Right cardiac atrium (tissue), 5 donors: ENCODE measurements at regions not wholly inside any gene's neighbourhood (a gene's known extent, or its start where the extent isn't known, plus 50 kb on each side); places are given as distances from the start of the nearest gene placed in this dataset.
A peak's percentile ranks its signal among the peaks of the same experiment; 100 is the strongest.

ENCODE experiments used
- ATAC-seq, 2 donors: fragments of 200-7000 bp; cut with Tn5 transposase; one replicate each; pipeline versions ENCODE4 v1.8.0 to v1.9.1; 2020; ENCODE audit warnings: moderate library complexity in 2 of 2, mild to moderate bottlenecking in 1 of 2
- DNase-seq, 3 donors: peaks; one replicate each; pipeline ENCODE4 v3.0.0-alpha.2; 2020
- H3K27ac ChIP-seq: one replicate; pipeline ENCODE4 v1.5.1; 2013; ENCODE audit warnings: mild to moderate bottlenecking, low read length, control low read depth, moderate library complexity
- H3K27me3 ChIP-seq: one replicate; pipeline ENCODE4 v1.6.1; 2013; ENCODE audit not compliant: control insufficient read depth, insufficient read depth
- H3K4me1 ChIP-seq: one replicate; pipeline ENCODE4 v1.6.1; 2013; ENCODE audit warnings: low read length; ENCODE audit not compliant: control insufficient read depth, insufficient read depth
- H3K4me3 ChIP-seq: one replicate; pipeline ENCODE4 v1.5.1; 2013; ENCODE audit warnings: low read length, control low read depth
- H3K9me3 ChIP-seq: one replicate; pipeline ENCODE4 v1.6.1; 2013; ENCODE audit warnings: low read length; ENCODE audit not compliant: control insufficient read depth
- WGBS: extraction: QIAGEN DNeasy Blood & Tissue Kit; methylation state at CpG from one replicate; pipeline ENCODE4 v1.1.7; 2013; 5-methylcytosine and 5-hydroxymethylcytosine counted together
- intact Hi-C, 4 donors: fragments of 100-400 bp; cut with DNase I; formaldehyde crosslinking; loops; one replicate each; pipeline versions ENCODE4 v1.11.0 to v1.14.0; 2022 to 2023
- donor health status: healthy with polysubstance abuse.
- donor health status: DM: no; HTN: yes; CAD: no.
- donor health status: DM: no; HTN: no; CAD: no.
- donor health status: DM: no; HTN: yes; CAD: no; lungs with severe emphysema.
- donor health status: DM: yes; HTN: yes; CAD: no.

DNA sequence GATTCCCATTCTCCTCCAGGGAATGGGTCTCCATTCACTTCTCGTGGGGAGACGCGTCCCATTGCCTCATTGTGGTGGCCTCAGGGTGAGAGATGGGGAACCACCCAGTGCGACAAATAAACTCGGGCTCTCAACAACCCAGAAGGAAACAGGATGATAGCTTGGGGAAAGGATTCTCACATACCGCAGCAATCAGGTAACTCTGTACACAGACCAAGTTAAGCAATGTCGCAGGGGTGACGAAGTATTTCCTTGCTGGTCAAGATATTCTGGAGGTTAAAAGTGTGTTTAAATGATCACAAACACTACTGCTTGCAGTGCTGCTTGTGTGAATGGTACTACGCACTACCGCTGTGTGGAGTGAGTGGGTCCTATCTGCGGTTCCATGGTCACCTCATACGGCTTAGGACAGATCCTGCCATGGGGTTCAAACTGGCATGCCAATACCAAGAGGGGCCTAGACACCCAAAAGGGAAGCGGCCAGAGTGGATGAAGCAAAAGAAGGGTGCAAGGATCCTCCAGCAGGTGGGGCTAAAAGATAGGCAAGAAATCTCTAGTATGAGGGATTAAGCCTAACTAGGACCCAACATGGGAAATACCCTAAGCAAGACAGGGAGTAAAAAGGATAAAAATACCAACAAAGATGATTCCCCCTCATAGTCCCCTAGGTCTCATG, 143.8 kb upstream of the TMEM106B start:
- no peaks in the 10 kb centered on the region for H3K9me3 ChIP-seq
- intact Hi-C loops: loop anchor here in 3 of 4 donors (5.0 to 10.0 kb wide), 2 partner anchors 255 to 258 kb away; no protein-coding TSS in a partner anchor
- H3K4me1 ChIP-seq: no peaks in the 10 kb centered on the region
- DNase-seq (peak in 1 of 3 donors; percentile 33), ATAC-seq (peak; percentile 51 to 53)
- no peak overlapping the region for H3K27ac ChIP-seq
- no peak overlapping the region for H3K4me3 ChIP-seq
- H3K27me3 ChIP-seq: no peaks in the 10 kb centered on the region
- 72% methylated on average over 13 of the region's 13 CpGs for WGBS

DNA sequence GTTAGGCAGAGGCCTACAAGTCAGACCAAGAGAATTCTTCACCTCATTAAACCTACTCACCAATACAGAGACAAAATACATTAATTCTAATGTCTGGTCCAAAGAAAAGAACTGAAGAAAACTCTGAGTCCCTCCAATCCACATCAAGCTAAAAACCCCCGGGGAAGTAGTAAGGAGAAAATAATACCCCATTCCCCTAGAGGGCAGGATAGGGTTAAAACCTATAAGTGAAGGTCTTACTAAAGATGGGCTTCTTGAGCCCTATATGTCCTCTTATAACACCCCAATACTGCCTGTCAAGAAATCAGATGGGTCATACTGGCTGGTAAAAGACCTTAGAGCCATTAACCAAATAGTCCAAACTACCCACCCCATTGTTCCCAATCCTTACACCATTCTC, 141.3 kb upstream of the TMEM106B start:
- intact Hi-C loops: loop anchor here in 3 of 4 donors (5.0 to 10.0 kb wide), 2 partner anchors 253 to 255 kb away; no protein-coding TSS in a partner anchor
- Histone ChIP-seq H3K27me3 (no peaks in the 10 kb centered on the region), H3K9me3 (no peaks in the 10 kb centered on the region), H3K4me1 (no peaks in the 10 kb centered on the region), H3K27ac (no peak overlapping the region), H3K4me3 (no peak overlapping the region)
- no peak for DNase-seq
- ATAC-seq: no peak
- WGBS: 85% methylated on average over 1 of the region's 1 CpG

DNA sequence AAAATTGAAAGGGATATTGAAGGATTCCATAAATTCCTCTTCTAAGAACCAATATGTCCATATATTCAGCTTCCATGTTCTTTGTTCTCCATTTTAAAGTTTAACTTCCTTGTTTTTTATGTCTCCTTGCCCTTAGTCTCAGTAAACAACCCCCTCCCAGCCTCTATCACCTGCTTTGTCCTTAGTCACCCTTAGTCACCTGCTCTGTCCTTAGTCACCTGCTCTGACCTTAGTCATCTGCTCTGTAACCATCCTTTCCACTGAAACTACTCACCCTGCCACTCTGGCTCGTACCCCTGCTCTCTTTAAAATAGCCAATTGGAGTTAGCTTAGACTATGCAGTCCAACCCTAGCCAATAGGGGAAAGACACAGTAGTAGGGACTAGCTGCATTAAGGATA, 136.2 kb upstream of the TMEM106B start:
- DNase-seq: no peak
- ATAC-seq: no peak

DNA sequence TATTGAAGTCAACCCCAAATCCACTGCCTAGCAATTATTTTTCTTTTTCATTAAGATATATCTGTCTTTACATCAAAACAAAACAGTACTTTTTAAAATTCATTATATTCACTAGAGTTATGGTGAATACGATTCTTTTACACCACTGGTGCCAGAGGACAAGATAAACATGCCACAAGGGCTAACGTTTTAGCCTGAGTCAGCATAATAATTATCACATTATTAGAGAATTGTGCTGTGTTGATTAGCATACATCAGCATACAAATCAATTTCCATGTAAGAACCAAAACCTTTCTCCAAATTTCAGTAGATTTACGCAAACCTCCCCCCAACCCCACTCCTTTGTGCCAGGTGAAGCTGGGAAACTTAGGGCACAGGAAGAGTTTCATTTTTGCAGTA, 131.1 kb upstream of the TMEM106B start:
- Histone ChIP-seq H3K4me3 (no peak overlapping the region), H3K9me3 (no peaks in the 10 kb centered on the region), H3K27ac (no peak overlapping the region), H3K4me1 (no peaks in the 10 kb centered on the region), H3K27me3 (no peaks in the 10 kb centered on the region)
- DNase-seq: no peak
- intact Hi-C loops: no loop called here
- WGBS: 61% methylated on average over 3 of the region's 3 CpGs
- no peak for ATAC-seq

More for the DNA sequence above, 136.2 kb upstream of the TMEM106B start:
- intact Hi-C loops: no loop called here
- Histone ChIP-seq H3K27ac (no peak overlapping the region), H3K9me3 (no peaks in the 10 kb centered on the region), H3K4me1 (no peaks in the 10 kb centered on the region), H3K4me3 (no peak overlapping the region), H3K27me3 (no peaks in the 10 kb centered on the region)
- 68% methylated on average over 1 of the region's 1 CpG for WGBS

DNA sequence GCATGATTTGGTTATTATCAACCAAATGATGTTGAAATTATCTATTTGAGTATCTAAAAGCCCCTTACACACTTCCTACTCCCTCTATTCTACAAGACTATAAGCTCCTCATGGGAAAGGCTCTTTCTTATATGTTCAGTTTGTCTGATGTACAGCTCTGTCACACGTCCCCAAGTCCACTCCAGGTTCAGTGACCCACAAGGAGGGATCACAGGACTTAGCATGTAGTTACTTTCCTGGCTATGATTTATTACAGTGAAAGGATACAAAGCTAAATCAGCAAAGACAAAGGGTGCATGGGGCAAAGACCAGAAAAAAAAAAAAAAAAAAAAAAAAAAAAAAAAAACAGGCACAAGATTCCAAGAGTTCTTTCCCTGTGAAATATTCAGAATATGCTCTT, 125.6 kb upstream of the TMEM106B start:
- H3K9me3 ChIP-seq: no peaks in the 10 kb centered on the region
- ATAC-seq: no peak
- DNase-seq: no peak
- H3K27ac ChIP-seq: no peak overlapping the region
- intact Hi-C loops: no loop called here
- H3K4me3 ChIP-seq: no peak overlapping the region
- no peaks in the 10 kb centered on the region for H3K27me3 ChIP-seq
- no peaks in the 10 kb centered on the region for H3K4me1 ChIP-seq
- 57% methylated on average over 1 of the region's 1 CpG for WGBS

DNA sequence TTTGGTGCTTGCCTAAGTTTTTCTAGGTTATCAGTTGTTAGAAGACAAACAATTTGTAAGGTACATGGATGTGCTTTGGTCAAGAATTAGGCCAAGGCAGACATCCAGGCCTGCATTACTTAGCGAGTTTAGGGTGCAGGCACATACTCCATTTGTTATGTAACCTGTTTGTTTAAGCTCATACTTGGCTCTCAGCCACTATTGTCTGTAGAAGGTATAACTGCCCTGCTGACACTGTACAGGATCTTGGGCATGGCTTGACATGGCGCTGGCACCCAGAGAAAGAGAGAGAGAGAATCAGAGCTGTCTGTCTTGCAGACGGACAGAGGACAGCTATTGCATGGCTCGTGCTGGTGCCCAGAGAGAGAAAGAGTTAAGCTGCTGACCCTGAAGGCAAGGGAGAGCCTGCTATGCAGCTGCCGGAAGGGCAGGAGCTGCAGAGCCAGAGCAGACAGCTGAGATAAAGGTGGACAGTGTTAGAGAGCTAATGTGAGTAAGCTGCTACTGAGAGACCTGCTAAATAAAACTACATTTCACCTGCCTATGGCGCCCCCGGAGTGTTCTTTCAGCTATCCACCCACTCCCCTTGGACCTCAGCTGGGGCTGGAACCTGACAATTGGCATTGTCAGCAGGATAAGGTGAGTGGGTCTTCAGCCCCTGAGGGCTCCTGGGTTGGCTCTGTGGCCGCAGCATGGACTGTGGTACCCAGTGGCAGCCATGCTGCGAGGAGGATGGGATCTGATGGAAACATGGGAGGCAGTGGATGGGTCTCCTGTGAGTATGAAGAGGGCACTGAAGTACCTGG, 120.9 kb upstream of the TMEM106B start:
- DNase-seq (no peak), ATAC-seq (no peak)
- Histone ChIP-seq H3K4me1 (no peaks in the 10 kb centered on the region), H3K9me3 (no peaks in the 10 kb centered on the region), H3K27ac (no peak overlapping the region), H3K27me3 (no peaks in the 10 kb centered on the region), H3K4me3 (no peak overlapping the region)
- WGBS: 61% methylated on average over 9 of the region's 9 CpGs
- intact Hi-C loops: no loop called here

DNA sequence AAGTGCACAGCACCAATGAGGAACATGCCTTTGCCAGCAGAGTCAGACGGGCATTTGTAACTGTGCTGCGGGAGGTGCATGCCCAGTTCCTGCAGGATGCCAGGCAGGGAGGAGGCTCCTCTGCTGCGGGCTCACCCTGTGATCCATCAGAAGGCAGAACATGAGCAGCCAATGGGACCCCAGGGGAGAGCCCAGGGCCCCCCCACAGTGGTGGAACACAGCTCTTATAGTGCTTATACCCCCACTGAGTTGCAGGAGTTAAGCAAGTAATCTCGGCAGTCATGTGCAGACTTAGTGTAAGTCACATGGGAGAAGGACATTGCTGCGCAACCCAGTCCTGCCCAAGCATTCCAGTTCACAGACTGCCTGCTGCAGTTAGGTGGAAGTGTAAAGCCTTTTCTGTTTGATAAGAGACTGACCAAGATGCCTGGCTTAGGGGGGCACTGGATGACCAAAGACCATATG, 120.3 kb upstream of the TMEM106B start:
- Histone ChIP-seq H3K27ac (no peak overlapping the region), H3K27me3 (no peaks in the 10 kb centered on the region), H3K4me3 (no peak overlapping the region), H3K4me1 (no peaks in the 10 kb centered on the region), H3K9me3 (no peaks in the 10 kb centered on the region)
- DNase-seq (no peak), ATAC-seq (no peak)
- intact Hi-C loops: no loop called here
- WGBS: 74% methylated on average over 5 of the region's 5 CpGs

DNA sequence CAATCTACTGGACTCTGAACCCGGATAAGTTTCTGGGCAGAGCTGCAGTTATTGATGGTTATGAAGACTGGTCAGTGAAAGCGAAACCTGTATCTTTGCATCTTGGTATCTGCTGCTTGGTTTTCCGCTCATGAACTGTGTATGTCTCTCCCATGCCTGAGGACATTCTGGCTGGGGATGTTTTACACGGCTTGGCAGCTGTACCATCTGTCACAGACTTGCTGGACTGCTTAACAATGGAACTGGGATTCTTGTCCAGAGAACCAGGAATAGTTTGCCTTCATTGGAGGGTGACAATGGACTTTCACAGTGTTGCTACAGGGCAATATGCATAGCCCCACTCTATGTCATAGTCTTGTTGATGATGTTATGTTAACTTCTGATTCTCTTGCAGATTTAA, 119.9 kb upstream of the TMEM106B start:
- intact Hi-C loops: no loop called here
- Histone ChIP-seq H3K27me3 (no peaks in the 10 kb centered on the region), H3K9me3 (no peaks in the 10 kb centered on the region), H3K4me1 (no peaks in the 10 kb centered on the region), H3K27ac (no peak overlapping the region), H3K4me3 (no peak overlapping the region)
- no peak for DNase-seq
- no peak for ATAC-seq
- 76% methylated on average over 4 of the region's 4 CpGs for WGBS

DNA sequence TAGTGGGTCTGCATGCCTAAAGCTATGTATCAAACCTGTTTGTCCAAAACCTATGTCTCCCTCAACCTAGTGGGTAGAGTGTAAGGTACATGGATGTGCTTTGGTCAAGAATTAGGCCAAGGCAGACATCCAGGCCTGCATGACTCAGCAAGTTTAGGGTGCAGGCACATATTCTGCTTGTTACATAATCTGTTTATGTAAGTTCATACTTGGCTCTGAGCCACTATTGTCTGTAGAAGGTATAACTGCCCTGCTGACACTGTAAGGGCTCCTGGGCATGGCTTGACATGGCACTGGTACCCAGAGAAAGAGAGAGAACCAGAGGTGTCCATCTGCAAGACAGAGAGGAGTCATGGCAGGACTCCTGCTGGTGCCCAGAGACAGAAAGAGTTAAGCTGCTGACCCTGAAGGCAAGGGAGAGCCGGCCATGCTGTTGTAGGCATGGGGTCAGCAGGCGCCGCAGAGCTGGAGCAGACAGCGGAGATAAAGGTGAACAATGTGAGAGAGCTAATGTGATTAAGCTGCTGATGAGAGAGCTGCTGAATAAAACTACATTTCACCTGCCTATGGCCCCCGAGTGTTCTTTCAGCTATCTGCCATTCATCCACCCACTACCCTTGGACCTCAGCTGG, 118.5 kb upstream of the TMEM106B start:
- Histone ChIP-seq H3K4me1 (no peaks in the 10 kb centered on the region), H3K27me3 (no peaks in the 10 kb centered on the region), H3K27ac (no peak overlapping the region), H3K9me3 (no peaks in the 10 kb centered on the region), H3K4me3 (no peak overlapping the region)
- intact Hi-C loops: no loop called here
- no peak for ATAC-seq
- 69% methylated on average over 5 of the region's 5 CpGs for WGBS
- no peak for DNase-seq

DNA sequence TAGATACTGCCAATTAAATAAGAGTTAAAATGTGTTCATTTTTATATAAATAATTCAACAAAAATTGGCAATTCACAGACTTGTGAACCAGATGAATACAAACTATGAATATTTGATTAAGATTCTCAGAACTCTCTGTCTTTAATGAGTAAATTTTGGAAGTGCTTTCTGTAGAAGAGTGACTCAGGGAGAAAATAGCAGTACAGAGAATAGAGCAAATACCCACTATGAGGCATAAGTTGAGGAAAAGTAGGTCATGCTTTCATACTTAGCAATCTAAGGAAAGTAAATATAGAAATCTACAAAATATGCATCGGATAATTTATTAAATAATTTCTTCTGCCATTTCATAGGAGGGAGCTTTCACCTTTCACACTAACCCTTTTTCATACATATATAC, 117.7 kb upstream of the TMEM106B start:
- intact Hi-C loops: no loop called here
- H3K27me3 ChIP-seq: no peaks in the 10 kb centered on the region
- 92% methylated on average over 1 of the region's 1 CpG for WGBS
- ATAC-seq: no peak
- no peak for DNase-seq
- H3K4me1 ChIP-seq: no peaks in the 10 kb centered on the region
- H3K27ac ChIP-seq: no peak overlapping the region
- H3K4me3 ChIP-seq: no peak overlapping the region
- H3K9me3 ChIP-seq: no peaks in the 10 kb centered on the region

DNA sequence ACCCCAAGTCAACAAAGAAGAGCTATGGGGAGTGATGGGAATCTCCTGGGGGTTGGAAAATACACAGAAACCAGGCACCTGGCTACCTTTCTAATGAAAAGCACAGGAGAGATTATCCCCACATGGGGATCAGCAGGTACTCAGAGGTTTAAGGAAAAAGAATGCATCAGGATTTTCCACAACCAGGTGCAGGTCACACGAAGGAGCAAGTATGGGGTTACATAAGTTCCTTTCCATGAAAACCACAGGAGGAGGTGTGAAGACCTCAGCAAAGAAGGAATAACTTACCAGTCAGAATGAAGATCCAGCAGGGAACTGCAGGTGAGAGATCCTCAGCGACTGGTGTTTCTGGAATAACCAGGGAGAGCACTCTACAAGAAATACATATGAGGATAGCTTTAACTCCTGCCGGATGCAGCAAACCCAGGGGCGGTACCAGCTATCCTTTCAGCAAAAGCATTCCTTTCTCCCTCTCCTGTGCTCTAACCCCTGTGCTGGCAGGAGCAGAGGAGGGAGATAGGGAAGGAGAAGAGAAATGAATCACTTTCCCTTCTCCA, 116.7 kb upstream of the TMEM106B start:
- Histone ChIP-seq H3K4me1 (no peaks in the 10 kb centered on the region), H3K27ac (no peak overlapping the region), H3K4me3 (no peak overlapping the region), H3K9me3 (no peaks in the 10 kb centered on the region), H3K27me3 (no peaks in the 10 kb centered on the region)
- intact Hi-C loops: no loop called here
- 37% methylated on average over 4 of the region's 4 CpGs for WGBS
- DNase-seq: no peak
- no peak for ATAC-seq
